Activated CD4-positive, CD25-positive, alpha-beta regulatory T cell treated with anti-CD3 and anti-CD28 coated beads, Interleukin-2, amount 50 U/mL, for 24 hours (primary cell): ENCODE measurements at regions not wholly inside any gene's neighbourhood (a gene's known extent, or its start where the extent isn't known, plus 50 kb on each side); places are given as distances from the start of the nearest gene placed in this dataset.

Experiments used
- ATAC-seq, 2 donors: fragments of 150-1000 bp; cut with Tn5 transposase; one replicate each; pipeline ENCODE4 v1.10.0; 2021; ENCODE audit warnings: mild to moderate bottlenecking in 1 of 2, moderate library complexity in 1 of 2

DNA sequence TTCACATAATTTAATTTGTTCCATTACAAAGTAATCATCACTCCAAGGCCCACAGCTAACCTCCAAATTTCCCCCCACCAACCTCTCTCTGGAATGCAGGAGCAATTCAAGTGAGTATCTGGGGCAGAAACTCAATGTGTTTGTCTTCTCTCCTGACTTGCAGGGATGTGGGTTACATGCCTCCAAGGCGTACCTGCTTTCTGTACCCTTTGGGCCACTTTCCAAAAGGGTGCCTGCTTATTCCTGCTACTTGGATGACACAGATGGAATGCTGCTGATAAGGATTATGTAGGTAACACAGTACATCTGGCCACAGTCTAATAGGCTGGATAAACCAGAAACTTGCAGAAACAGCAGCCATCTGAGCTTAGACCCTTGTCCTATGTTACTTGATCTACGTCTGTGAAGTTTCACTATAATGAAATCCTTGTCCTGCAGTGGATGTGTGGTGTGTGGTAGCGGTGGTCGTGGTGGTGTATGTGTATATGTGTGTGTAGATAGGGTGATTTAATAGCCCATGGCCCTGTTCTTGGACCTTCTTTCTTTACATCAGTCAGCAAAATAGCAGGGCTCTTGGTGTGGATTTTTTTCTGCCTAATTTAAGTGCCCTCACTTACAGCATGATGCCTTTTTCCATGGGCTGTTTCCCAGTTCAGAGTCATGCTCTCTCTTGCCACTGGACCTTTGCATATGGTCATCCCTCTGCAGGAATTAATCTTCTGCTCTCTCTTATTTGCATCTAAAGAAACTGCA, 175.9 kb downstream of the ZDHHC21 start:
- no peak for ATAC-seq

DNA sequence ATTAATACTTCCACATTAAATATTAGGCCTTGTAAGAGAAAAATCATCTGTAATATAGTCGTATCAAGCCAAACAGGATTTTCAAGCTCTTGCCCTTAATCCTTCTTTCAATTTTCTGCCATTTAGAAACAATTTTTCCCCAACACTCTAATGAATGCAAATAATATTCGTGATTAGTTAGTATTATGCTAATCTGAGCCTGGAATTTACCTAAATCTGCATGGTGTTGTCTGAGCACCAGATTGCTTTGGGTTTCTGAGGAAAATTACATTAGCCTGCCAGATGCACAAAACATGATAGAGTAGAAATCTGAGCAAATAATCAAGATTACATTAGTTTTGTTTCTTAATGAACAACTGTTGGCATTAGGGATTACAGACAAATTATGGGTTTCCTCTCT, 176.6 kb downstream of the ZDHHC21 start:
- no peak for ATAC-seq

DNA sequence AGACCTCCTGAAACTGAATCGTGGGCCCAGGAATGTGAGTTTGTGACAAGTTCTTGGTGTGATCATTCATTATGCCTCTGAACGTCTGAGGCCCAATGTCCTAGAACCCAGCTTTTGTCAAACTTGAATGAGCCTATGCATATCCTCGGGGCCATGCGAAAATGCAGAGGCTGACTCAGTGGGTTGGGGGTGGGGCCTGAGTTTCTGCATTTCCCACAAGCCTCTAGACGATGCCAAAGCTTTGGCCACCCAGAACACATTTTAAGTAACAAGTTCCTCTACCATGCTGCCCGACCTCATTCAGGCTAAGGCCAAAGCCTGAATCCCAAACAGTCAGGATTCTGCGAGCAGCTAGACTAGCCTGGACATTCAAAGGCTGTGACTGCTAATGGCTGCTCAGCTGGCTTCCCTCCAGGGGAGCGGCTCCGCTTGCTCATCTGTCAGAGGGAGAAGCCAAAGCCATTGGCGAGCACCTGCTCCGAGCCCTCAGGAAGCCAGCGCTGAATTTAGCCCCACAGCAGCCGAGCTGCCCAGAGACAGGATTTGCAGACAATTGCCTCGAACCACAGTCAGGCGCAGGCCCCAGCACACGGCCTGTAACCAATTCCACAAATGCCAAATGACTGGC, 177.5 kb downstream of the ZDHHC21 start:
- no peak for ATAC-seq

DNA sequence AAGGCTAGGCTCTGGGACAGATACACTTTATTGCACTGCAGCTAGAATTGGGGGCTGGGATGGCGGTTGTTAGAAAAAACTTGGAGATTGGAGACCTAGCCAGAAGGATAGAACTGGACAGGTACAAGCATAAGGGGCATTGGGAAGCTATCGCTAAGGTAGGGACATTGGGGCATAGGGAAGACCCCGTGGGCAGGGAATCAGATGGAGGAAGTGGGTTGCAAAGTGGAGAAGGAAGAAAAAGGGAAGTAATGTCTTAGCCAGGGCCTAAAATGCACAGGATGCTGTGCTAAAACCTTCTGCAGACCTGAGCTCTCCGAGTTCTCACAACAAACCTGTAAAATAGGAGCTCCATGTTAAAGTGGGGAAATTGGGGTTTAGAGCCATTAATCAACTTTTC, 178.2 kb downstream of the ZDHHC21 start:
- ATAC-seq: no peak

DNA sequence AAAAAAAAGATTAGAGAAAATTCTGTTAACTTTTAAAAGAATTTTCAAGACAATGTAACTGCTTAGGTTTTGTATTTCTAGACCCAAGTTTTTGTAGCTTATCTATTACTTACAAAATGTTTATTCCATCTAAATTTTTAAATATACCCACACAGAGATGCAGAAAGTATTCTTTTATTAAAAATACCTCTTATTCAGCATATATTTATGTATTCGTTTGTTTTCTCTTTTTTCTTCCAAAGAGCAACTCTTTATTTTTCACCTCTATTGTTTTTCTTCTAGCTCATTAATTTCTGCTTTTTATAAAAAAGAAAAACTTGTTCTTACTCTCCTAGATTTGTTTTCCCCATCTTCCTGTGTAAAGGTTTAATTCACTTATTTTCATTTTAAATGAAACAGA, 180.3 kb downstream of the ZDHHC21 start:
- no peak for ATAC-seq

DNA sequence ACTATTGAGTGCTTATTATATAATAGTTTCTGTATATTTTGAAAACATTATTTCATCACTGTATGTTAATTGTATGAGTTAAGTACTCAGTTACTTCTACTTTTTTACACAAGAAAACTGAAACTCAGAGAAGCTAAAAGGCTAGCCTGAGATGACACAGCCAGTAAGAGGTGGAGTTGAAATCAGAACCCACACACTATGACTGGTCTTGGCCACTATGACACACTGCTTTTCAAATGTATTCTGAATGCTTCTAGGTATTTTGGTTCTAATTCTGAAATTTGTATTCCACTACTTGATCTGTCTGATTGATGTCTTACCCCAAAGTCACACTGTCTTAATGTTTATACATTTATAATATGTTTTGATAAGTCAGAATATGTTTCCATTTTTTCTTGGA, 181.8 kb downstream of the ZDHHC21 start:
- peak; percentile 48 to 71 for ATAC-seq

DNA sequence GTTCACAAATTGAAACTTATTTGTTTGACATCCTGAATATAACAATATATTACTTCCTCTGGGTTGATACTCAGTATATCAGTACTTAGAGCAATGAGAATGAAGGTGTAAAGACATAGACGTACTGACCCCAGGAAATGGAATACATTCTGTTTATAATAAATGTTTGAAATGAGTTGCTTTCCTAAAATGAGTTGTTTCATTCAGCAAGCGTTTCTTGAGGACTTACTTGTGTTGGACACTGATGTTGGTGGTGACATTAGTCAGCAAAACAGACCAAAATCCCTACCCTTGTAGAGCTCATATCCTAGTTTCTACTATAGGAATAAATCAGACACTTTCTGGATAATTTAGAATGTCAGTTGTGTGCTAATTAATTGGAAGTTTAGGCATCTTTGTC, 184.3 kb downstream of the ZDHHC21 start:
- ATAC-seq: no peak

DNA sequence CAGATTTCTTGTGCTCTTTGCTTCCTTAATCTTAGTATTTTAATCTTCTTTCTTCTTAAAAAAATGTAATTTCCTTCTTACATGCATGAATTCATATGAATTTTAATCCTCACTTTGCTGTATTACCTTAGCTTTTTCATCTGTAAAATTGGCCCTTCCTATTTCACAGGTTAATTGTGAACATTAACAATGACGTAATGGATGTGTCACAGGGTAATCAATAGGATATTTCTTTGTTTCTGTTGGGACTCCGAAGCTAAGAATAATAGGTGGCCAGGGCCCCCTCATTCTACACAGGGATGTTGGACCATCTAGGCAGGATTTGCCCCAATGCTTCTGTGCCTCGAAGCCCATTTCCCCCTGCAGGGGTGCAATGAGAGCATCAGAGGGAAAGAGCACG, 187.4 kb upstream of the NFIB start:
- ATAC-seq: no peak

DNA sequence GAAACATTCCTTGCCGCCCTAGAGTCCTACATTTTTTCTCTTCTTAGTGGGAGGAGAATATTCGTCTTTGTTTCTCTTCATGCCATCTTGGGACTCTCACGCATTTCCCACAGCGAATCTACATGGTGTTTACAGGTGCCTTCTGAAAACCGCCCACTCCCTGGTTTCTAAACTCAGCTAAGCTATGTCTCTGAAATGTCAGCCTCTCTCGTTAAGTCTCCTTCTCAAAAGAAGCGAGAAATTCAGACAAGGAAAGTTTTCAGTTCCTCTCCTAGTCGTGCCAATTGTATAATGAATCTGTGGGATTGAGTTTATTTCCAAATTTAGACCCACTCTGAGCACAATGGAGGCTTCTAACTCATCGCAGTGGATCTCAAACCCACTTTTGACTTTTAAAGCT, 186.8 kb upstream of the NFIB start:
- no peak for ATAC-seq

DNA sequence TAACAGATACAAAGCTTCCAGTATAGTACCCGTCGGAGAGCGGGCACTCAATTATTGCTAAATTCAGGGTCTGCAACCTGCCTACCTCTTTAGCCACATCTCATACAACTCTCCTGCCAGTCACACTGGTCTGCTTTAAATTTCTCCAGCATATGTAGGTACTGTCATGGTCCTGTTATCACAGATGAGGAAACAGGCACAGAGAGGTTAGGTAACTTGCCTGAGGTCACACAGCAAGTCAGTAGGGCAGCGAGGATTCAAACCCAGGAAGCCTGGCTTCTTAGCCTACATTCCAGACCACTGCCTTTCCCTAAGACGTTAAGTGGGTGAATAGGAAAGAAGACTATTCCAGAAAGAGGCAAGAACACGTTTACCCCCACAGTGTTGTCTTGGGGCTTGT, 186.0 kb upstream of the NFIB start:
- ATAC-seq: no peak

DNA sequence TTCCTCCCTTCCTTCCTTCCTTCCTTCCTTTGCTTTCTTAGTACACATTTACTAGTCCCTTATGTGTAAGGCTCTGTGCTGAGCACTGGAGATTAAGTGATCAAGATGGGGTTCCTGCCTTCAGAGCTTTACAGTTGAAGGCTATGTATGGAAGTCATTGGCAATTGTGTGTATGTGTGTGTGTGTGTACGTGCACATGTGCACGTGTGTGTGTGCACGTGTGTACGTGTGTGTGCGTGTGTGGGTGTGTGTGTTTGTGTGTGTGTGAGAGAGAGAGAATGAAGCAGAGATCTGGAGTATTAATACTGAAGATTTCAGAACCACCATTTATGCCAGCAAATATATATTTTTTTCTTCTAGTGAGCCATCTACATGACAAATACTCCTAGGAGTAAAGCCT, 184.9 kb upstream of the NFIB start:
- ATAC-seq: no peak

DNA sequence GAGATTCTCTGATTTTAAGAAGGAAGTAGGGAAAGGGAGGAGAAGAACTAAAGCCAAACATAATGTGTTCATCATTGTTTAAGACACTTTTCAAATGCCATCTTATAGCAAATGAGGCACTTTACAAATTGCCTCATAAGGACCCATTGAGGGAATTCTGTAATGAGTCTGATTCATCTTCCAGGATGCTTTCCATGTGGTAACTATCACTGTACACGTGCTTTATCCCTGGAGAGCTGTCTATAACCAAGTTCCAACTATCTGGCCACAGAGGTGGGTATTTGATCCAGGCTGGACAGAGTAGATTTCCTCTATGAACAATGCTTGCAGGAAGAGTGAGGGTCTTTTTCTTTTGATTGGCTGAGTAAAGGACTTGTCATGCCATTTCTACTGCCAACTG, 183.5 kb upstream of the NFIB start:
- no peak for ATAC-seq

DNA sequence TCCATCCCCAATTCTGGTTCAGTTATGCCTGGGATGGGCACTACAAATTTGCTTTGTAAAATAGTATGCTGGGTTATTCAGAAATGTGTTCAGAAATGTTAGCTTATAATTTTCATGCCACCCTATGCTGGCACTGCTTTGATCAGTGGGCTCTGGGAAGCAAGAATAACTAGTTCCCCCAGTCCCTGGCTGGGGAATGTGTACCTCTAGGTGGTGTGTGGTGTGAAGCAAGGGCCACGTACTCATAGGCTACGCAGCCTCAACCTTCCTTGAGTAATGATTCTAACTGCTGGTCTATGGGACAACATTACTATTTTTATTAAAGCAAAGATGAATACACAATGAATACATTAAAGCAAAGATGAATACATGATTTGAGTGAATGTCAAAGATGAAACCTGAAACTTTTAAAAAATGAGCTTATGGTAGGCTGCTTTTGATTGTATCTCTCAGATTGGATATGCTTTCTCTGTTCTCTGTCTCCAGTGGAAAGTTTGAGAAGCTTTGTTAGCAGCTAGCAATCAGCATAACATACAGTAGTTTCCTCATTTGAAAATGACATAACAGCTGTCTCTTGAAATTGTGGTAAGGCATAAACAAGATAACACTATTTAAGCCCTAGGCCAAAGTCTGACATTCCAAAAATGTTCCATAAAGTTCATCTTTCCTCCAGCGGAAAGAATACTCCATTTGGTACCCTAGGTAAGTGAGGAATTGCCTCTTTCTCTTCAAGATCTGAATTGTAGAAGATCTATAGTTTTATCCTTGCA, 174.7 kb upstream of the NFIB start:
- no peak for ATAC-seq

DNA sequence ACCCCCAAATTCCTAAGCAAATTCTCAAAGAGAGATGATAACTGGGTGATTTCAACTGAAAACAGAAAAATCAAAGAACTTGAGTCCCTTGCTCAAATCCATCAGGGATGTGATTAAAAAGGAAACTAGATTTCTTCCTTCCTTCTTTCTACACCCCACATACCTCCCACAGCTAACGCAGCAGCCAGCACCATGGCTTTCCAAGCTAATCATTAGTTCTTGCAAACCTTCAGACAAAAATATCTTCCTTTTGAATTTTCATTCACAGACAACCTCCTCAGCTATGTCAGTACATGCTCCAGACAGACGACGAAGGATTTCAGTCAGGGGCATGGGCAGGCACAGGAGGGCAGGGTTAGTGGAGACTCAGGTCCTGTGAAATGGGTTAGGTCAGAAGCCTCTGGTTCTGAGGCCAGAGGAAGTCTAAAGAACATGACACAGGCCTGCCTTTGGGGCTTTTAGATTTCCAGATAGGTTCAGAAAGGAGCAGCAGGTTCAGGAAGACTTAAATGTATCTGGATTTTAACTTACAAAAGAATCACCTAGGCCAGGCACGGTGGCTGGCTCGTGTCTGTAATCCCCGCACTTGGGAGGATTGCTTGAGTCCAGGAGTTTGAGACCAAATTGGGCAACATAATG, 173.7 kb upstream of the NFIB start:
- no peak for ATAC-seq

DNA sequence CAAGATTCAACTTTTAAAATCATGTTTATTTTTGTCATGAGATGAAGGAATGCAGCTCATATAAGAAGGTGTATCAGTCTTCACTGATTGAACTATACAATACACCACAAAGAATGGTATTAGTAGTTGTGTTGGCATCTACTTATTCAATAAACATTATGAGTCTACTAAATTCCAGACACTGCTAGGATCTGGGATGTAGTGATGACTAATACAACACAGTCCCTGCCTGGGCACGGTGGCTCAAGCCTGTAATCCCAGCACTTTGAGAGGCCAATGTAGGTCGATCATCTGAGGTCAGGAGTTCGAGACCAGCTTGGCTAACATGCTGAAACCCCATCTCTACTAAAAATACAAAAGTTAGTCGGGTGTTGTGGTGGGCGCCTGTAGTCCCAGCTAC, 171.4 kb upstream of the NFIB start:
- ATAC-seq: no peak

DNA sequence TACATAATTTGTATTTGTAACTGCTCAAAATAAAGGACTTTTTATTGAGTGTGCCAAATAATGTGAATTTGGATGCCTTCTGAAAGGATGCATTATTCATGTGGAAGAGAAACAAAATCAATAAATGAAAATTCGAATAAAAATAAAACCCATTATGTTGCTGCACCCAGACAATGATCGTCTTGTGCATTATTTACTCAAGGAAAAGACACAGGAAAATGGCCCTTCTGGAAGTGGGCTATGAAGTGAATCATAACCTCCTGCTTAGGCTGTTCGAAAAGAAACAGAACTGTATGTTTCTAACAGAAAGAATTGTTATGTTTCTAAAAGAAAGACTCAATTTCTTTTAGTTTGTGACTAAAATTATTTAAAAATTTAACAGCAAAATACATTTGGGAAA, 168.9 kb upstream of the NFIB start:
- no peak for ATAC-seq

DNA sequence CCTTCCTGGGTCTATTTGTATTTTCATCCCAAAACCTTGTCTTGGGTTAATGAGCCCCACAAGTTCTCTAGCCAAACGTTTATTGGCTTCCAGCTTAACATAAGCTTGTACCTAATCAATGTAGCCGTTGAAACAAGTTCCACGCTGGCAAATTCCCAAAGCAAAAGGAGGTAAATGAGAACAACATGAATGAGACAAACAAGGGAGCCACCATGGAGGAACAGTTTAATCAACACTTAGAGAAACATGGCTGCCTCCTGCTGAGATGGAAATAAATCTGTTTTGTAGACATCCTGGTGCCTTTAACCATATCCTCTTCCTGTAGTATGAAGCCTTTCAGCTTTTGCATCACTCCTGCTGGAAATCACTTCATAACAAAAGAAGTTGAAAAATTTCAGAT, 166.6 kb upstream of the NFIB start:
- no peak for ATAC-seq

DNA sequence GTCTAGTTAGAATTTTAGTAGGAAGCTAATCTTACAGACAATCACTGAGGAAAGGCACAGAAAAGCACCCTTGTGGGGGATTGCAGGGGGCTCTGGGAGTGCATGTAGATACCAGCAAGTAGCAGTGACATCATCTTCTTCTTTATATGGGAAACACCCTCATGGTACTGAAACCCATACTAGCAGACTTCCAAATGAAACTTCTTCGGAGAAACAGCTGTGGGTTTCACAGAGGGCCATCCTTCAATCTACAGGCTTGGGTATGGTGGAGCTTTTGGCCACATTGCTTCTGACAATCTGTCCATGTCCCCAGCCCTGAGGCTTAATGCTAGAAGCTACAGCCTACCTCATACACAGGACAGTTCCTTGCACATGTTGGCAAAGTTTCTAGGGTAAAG, 165.2 kb upstream of the NFIB start:
- ATAC-seq: no peak

DNA sequence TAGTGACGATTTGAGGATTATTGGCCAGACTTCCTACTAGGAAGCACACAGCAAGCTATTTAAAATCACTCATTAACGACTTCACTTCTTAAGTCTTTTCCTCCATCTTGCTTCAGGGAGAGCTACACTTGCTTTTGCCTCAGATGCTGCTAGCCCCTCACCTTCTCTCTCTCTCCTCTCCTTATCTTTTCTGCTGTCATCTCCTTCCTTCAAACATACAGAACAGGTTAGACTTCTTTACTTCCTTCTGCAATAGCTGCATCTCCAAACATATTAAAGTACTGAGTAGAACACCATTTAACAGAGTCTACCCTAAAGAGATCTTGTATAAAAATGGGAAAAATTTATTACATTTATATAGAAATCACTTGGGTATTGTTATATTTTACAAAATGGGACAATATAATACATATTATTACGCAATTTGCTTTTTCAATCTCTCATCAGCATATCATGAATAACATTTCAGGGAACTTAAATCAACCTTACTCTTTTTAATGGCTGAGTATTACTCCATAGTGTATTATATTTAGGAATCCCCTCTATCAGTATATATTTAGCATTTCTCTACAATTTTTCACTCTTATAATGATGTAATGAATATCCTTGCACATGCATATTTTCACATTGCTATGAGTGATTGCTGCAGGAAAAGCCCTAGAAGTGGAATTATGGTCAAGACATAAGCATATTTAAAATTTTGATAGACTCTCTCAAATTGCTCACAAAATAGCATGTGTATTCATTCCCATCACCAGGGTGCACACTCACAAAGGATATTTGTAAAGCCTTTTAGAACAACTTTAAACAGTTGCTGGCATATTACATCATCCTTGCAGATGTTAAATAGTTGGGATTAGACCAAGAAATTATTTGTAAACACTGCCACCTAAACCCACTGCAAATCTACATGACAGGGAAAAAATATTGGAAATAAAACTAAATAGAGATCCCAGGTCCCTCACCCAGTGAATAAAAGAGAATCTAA, 164.5 kb upstream of the NFIB start:
- no peak for ATAC-seq

DNA sequence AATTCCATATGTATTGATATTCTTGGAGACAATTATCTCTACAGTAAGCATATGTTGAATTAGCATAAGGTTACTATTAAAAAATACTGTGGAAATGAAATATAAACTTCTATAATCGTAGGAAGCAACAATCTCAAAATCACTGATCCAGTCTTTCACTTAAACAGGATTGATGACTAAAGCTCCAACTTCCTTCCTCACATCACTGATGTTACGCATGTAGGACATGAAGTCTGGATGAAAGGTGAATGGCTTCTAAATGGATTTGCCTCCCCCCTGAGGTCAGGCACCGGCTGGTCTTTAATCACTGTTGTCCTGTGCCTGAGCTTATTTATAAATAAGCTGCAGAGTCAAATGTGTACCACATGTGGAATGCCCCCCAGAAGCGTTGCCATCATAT, 157.1 kb upstream of the NFIB start:
- ATAC-seq: no peak

DNA sequence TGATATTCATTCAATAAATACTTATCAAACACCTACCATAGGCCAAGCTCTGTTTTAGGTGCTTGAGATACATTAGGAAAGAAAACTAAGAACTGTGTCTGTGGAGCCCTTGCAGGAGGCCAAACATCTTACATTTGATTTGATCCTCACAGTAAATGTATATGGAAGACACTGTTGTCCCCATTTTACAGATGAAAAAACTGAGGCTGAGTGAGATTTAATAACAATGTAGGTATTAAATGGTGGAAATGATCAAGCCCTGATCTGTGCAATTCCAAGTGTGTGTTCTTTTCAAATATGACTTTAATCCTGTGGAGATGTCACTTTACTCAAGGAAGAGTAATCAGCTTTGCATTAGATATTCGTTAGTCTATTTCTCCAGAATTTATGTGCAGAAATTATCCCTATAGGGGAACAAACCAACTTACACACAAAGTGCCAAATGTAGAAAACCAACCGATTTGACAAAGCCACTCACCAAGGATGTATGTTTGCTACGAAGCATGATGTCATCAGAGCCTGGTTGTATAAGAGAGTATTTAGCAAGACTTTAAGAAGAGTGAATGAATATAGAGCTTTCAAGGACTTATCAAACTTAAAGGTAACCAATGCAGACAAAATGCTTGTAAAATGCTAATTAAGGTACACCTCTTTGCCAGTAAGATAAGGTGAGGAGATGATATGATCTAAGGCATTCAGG, 153.9 kb upstream of the NFIB start:
- no peak for ATAC-seq

DNA sequence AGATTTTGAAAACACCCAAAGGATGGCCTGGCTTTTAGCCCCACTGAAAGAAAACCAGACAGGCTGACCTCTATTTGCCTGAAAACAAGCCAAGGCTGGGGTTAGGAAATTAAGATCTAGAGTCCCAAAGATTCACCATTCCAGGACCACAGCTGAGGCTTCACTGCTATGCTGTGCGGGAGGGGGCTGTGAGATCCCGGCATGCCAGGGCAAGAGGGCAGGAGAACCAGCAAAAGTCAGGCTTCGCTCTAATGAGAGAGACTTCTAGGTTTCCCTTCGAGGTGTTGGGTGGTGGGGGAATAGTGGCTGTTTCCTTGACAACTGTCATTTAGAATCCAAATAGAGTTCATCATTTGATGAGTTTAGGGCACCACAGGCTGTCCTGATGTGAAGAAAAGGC, 152.9 kb upstream of the NFIB start:
- ATAC-seq: no peak
